ENCODE measurements at regions not wholly inside any gene's neighbourhood (a gene's known extent, or its start where the extent isn't known, plus 50 kb on each side); places are given as distances from the start of the nearest gene placed in this dataset.

DNA sequence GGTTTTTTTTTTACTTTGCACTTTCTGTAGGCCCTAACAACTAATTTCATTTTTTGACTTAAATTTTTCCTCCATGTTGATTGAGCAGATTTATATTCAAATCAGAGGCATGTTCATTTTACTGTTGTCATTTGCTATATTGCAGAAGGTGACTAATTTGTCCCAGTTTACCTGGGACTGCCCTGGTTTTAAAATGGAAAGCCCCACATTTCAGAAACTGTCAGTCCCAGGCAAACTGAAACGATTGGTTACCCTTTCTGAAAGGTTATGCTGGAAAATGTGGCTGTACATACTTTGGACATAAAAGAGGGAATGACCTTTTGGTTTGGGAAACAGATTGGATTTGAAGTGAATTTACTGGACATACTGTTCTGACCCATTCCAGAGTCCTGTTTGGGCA is 160.0 kb downstream of the SPCS3 start:
- H3K4me1 ChIP-seq, result no peaks in the 10 kb centered on the region
- no peak overlapping the region for H3K27ac ChIP-seq
- WGBS, 2 donors (ENCODE audit: low coverage in 1 of 2), result 29 to 33% methylated on average over 1 of the region's 1 CpG
- H3K27me3 ChIP-seq, result no peaks in the 10 kb centered on the region
- H3K9me3 ChIP-seq, result no peaks in the 10 kb centered on the region
- H3K36me3 ChIP-seq, result no peaks in the 10 kb centered on the region
- TF ChIP-seq POLR2A (IDR thresholded peaks at IDR 0.05) (no peak), POLR2AphosphoS5 (IDR thresholded peaks at IDR 0.05) (no peak), EP300 (IDR thresholded peaks at IDR 0.05) (no peak)
- TF ChIP-seq, protein P1, sequence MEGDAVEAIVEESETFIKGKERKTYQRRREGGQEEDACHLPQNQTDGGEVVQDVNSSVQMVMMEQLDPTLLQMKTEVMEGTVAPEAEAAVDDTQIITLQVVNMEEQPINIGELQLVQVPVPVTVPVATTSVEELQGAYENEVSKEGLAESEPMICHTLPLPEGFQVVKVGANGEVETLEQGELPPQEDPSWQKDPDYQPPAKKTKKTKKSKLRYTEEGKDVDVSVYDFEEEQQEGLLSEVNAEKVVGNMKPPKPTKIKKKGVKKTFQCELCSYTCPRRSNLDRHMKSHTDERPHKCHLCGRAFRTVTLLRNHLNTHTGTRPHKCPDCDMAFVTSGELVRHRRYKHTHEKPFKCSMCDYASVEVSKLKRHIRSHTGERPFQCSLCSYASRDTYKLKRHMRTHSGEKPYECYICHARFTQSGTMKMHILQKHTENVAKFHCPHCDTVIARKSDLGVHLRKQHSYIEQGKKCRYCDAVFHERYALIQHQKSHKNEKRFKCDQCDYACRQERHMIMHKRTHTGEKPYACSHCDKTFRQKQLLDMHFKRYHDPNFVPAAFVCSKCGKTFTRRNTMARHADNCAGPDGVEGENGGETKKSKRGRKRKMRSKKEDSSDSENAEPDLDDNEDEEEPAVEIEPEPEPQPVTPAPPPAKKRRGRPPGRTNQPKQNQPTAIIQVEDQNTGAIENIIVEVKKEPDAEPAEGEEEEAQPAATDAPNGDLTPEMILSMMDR (IDR thresholded peaks at IDR 0.05), result no peak
- no peak overlapping the region for H3K4me3 ChIP-seq
- ATAC-seq, result no peak

DNA sequence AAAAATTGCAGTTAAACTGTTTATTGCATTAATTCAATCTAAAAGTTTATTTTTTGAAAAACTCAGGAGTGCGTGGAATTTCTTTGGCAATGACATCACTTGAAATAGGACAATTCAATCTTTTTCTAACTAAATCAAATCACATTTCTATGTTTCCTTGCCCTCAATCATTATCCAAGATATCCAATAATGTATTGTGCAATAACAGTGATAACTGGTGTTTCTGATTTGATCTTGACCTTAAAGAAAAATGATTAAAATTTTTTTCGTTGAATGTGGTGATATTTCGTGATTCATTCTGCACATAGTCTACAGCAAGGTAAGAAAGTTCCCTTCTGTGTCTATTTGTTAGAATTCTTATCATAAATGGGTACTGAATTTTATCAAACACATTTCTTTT is 163.2 kb downstream of the SPCS3 start:
- no peak for ATAC-seq

DNA sequence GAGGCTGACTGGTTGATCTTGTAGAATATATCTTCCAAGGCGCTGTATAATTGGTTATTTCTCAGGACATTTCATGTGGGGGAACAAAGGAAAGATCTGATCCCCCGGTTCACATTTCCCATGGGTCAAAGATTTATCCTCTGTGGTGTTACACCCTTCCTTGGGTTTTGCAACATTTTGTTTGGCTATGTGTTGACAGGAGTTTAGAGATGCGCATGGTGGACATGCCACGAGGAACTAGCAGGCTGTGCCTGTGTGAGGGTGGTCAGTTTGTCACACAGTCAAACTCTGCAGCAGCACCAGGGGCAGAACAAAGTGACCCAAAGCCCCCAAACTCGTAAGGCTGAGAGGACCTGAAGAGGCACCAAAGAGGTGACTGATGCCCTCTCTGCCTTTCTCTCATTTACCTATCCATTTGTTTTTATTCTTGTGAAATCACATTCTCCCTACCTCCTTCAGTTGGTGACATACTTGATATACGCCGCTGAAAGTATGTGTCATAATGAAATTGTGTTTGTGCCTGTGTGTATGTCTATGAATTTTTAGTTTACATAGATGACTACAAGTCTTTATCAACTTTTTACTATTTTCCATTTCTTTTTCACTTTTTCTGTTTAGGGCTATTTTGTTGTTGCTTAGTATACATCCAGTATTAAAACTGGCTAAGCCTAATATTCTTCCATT is 164.7 kb downstream of the SPCS3 start:
- no peaks in the 10 kb centered on the region for H3K36me3 ChIP-seq
- 84 to 88% methylated on average over 5 to 7 of the region's 7 CpGs for WGBS, 2 donors (ENCODE audit: low coverage in 1 of 2)
- no peak for TF ChIP-seq POLR2A (IDR thresholded peaks at IDR 0.05)
- TF ChIP-seq POLR2AphosphoS5 (IDR thresholded peaks at IDR 0.05), result no peak
- no peak for TF ChIP-seq EP300 (IDR thresholded peaks at IDR 0.05)
- TF ChIP-seq, protein P1 (IDR thresholded peaks at IDR 0.05), result no peak
- no peaks in the 10 kb centered on the region for H3K9me3 ChIP-seq
- no peaks in the 10 kb centered on the region for H3K27me3 ChIP-seq
- no peaks in the 10 kb centered on the region for H3K4me1 ChIP-seq
- no peak overlapping the region for H3K4me3 ChIP-seq
- ATAC-seq, result no peak
- no peak overlapping the region for H3K27ac ChIP-seq

More for the DNA sequence above, 163.2 kb downstream of the SPCS3 start:
- Histone ChIP-seq H3K4me1 (no peaks in the 10 kb centered on the region), H3K9me3 (no peaks in the 10 kb centered on the region), H3K27me3 (no peaks in the 10 kb centered on the region), H3K36me3 (no peaks in the 10 kb centered on the region), H3K27ac (no peak overlapping the region), H3K4me3 (no peak overlapping the region)
- no peak for TF ChIP-seq POLR2AphosphoS5 (IDR thresholded peaks at IDR 0.05)
- no peak for TF ChIP-seq POLR2A (IDR thresholded peaks at IDR 0.05)
- no peak for TF ChIP-seq EP300 (IDR thresholded peaks at IDR 0.05)
- TF ChIP-seq, protein P1 (IDR thresholded peaks at IDR 0.05), result no peak
- WGBS, 2 donors (ENCODE audit: low coverage in 1 of 2), result 42 to 50% methylated on average over 2 to 3 of the region's 3 CpGs

DNA sequence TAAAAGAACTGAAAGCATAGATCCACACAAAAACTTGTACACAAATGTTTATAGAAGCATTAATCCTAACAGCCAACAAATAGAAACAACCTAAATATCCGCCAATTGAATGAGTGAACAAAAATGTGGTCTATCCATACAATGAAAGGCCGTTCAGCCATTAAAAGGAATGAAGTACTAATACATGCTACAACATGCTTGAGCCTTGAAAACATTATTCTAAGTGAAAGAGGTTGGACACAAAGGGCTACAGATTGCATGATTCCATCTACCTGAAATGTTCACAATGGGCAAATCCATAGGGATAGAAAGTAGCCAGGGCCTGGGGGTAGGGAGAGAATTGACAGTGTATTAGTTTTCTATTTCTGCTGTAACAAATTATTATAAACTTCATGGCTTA is 169.2 kb downstream of the SPCS3 start:
- 75 to 88% methylated on average over 2 of the region's 2 CpGs for WGBS, 2 donors (ENCODE audit: low coverage in 1 of 2)
- ATAC-seq, result no peak

More for the DNA sequence above, 169.2 kb downstream of the SPCS3 start:
- TF ChIP-seq, protein P1 (IDR thresholded peaks at IDR 0.05), result no peak
- no peak for TF ChIP-seq POLR2AphosphoS5 (IDR thresholded peaks at IDR 0.05)
- TF ChIP-seq EP300 (IDR thresholded peaks at IDR 0.05), result no peak
- no peak for TF ChIP-seq POLR2A (IDR thresholded peaks at IDR 0.05)
- Histone ChIP-seq H3K4me1 (no peaks in the 10 kb centered on the region), H3K27me3 (no peaks in the 10 kb centered on the region), H3K9me3 (no peaks in the 10 kb centered on the region), H3K36me3 (no peaks in the 10 kb centered on the region), H3K27ac (no peak overlapping the region), H3K4me3 (no peak overlapping the region)
